ENCODE measurements at regions not wholly inside any gene's neighbourhood (a gene's known extent, or its start where the extent isn't known, plus 50 kb on each side); places are given as distances from the start of the nearest gene placed in this dataset.

GRCh38 chr1:218699865-218700264 lies 354.7 kb downstream of the TGFB2 start:
- intact Hi-C loops (cut with DNase I): no loop called here
- no peak for TF ChIP-seq CTCF (IDR thresholded peaks at IDR 0.05)
- no peak for ATAC-seq

GRCh38 chr1:218700666-218701065 lies 355.5 kb downstream of the TGFB2 start:
- H3K36me3 ChIP-seq: no peaks in the 10 kb centered on the region
- intact Hi-C loops (cut with DNase I): no loop called here
- TF ChIP-seq CTCF (IDR thresholded peaks at IDR 0.05): no peak
- DNase-seq: no peak
- no peaks in the 10 kb centered on the region for H3K27me3 ChIP-seq (ENCODE audit: low read depth)
- no peak overlapping the region for H3K27ac ChIP-seq
- H3K4me3 ChIP-seq: no peak overlapping the region
- ATAC-seq: no peak
- no peaks in the 10 kb centered on the region for H3K4me1 ChIP-seq
- no peaks in the 10 kb centered on the region for H3K9me3 ChIP-seq

More at GRCh38 chr1:218699865-218700264, 354.7 kb downstream of the TGFB2 start:
- H3K4me1 ChIP-seq: no peaks in the 10 kb centered on the region
- no peak overlapping the region for H3K4me3 ChIP-seq
- H3K36me3 ChIP-seq: no peaks in the 10 kb centered on the region
- DNase-seq: no peak
- no peaks in the 10 kb centered on the region for H3K9me3 ChIP-seq
- H3K27me3 ChIP-seq (ENCODE audit: low read depth): no peaks in the 10 kb centered on the region
- no peak overlapping the region for H3K27ac ChIP-seq

- intact Hi-C loops (cut with DNase I): no loop called here
- no peaks in the 10 kb centered on the region for H3K27me3 ChIP-seq (ENCODE audit: low read depth)
Measured at GRCh38 chr1:218701131-218701530, 356.0 kb downstream of the TGFB2 start.

GRCh38 chr1:218702775-218703174 lies 357.6 kb downstream of the TGFB2 start:
- Histone ChIP-seq H3K36me3 (no peaks in the 10 kb centered on the region), H3K4me3 (no peak overlapping the region), H3K27ac (no peak overlapping the region), H3K9me3 (no peaks in the 10 kb centered on the region), H3K4me1 (peaks cover 5% of the 10 kb centered on the region), H3K27me3 (ENCODE audit: low read depth) (no peaks in the 10 kb centered on the region)
- no peak for TF ChIP-seq CTCF (IDR thresholded peaks at IDR 0.05)
- no peak for DNase-seq
- ATAC-seq: no peak
- intact Hi-C loops (cut with DNase I): no loop called here

More at GRCh38 chr1:218701131-218701530, 356.0 kb downstream of the TGFB2 start:
- no peaks in the 10 kb centered on the region for H3K4me1 ChIP-seq
- ATAC-seq (no peak), DNase-seq (no peak)
- no peak overlapping the region for H3K27ac ChIP-seq
- TF ChIP-seq CTCF (IDR thresholded peaks at IDR 0.05): no peak
- no peak overlapping the region for H3K4me3 ChIP-seq
- no peaks in the 10 kb centered on the region for H3K36me3 ChIP-seq
- no peaks in the 10 kb centered on the region for H3K9me3 ChIP-seq

- no peak for TF ChIP-seq CTCF (IDR thresholded peaks at IDR 0.05)
- ATAC-seq (no peak), DNase-seq (no peak)
- Histone ChIP-seq H3K4me3 (no peak overlapping the region), H3K36me3 (no peaks in the 10 kb centered on the region), H3K9me3 (no peaks in the 10 kb centered on the region), H3K27me3 (ENCODE audit: low read depth) (no peaks in the 10 kb centered on the region), H3K4me1 (peaks cover 5% of the 10 kb centered on the region), H3K27ac (no peak overlapping the region)
- intact Hi-C loops (cut with DNase I): no loop called here
Measured at GRCh38 chr1:218703836-218704235, 358.7 kb downstream of the TGFB2 start.

- H3K4me1 ChIP-seq: peaks cover 5% of the 10 kb centered on the region
- H3K27me3 ChIP-seq (ENCODE audit: low read depth): no peaks in the 10 kb centered on the region
- H3K9me3 ChIP-seq: no peaks in the 10 kb centered on the region
- intact Hi-C loops (cut with DNase I): no loop called here
- no peak overlapping the region for H3K27ac ChIP-seq
- H3K4me3 ChIP-seq: no peak overlapping the region
- DNase-seq: no peak
- no peak for TF ChIP-seq CTCF (IDR thresholded peaks at IDR 0.05)
- no peak for ATAC-seq
- H3K36me3 ChIP-seq: no peaks in the 10 kb centered on the region
Measured at GRCh38 chr1:218705391-218705790, 360.3 kb downstream of the TGFB2 start.

All from lower lobe of right lung (tissue), 2 donors.